Stimulated activated CD8-positive, alpha-beta memory T cell treated with anti-CD3 and anti-CD28 coated beads, Interleukin-7, amount 100 ng/mL, for 24 hours (primary cell): ENCODE measurements at regions not wholly inside any gene's neighbourhood (a gene's known extent, or its start where the extent isn't known, plus 50 kb on each side); places are given as distances from the start of the nearest gene placed in this dataset.

ENCODE experiments used
- DNase-seq: peaks from one replicate; pipeline ENCODE4 v3.0.0-alpha.2; 2020; ENCODE audit warnings: low read depth

DNA sequence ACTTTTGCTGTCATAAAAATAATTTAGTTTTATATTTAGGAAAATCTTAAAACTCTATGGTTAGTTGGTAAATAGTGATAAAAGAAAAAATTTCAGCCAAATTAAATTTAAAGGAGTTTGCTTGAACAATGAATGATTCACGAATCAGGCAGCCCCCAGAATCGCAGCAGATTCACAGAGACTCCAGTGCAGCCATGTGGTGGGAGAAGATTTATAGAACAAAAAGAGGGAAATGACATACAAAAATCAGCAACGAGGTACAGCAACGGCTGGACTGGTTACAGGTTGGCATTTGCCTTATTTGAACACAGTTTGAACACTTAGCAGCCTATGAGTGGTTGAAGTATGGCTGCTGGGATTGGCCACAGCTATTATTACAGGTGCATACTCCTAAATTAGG is 96.4 kb upstream of the MYCBP2 start:
- no peak for DNase-seq

DNA sequence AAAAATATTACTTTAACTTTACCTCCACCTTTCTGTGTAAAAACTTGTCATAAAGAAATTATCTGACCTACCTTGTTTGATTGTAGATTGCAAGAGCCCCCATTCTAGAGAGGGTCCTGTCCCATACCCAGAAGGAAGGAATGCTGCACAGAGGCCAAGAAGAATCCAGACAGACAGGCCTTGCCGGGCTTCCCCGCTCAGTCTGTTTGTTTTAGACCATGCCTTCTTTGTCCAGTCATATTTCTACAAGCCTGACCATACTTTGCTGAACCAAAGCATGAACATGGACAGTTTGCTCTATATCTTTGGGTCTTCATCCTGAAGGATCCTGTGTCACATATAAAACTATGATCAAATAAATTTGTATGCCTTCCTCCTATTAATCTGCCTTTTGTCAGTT is 95.8 kb upstream of the MYCBP2 start:
- no peak for DNase-seq

DNA sequence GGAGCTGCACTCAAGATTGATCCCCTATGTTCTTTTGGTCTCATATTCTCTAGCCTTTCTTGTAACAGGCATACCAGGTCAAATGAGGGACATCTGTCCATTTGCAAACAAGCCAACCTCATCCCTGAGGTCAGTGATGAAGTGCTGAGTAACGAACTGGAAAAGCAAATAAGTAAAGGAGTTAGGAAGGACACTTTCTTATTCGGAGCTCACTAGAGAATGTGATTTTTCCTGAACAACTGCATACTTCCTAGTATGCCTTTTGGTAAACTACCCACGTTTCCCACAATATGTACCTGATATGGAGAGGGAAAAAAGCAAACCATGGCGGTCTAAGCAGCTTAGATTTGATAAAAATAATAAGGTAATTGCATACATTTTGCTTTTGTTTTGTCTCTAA is 91.0 kb upstream of the MYCBP2 start:
- DNase-seq = no peak

DNA sequence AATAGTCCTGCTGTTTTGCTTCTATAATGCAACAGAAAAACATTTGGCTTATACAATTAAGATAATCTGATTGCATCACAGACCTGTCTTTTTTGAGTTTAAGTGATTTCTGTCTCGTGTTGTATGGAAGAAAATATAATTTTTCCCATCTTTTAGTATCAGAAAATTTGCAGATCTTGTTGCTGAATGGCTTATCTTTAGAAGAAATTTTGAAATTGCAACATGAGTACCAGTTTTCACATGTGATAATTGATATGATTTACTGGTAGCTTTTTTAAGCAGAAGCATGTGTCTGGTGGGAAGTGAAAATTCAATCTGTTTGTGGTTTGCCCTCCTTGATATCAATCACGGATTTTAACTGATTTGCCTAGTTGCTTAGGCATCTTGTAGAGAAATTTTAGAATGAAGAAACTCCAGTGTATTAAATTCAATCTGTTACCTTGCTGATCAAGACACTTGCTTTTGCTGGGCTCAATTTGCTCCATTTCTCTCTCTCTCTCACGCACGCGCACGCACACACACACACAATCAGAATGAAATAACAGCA is 89.8 kb upstream of the MYCBP2 start:
- DNase-seq = no peak

DNA sequence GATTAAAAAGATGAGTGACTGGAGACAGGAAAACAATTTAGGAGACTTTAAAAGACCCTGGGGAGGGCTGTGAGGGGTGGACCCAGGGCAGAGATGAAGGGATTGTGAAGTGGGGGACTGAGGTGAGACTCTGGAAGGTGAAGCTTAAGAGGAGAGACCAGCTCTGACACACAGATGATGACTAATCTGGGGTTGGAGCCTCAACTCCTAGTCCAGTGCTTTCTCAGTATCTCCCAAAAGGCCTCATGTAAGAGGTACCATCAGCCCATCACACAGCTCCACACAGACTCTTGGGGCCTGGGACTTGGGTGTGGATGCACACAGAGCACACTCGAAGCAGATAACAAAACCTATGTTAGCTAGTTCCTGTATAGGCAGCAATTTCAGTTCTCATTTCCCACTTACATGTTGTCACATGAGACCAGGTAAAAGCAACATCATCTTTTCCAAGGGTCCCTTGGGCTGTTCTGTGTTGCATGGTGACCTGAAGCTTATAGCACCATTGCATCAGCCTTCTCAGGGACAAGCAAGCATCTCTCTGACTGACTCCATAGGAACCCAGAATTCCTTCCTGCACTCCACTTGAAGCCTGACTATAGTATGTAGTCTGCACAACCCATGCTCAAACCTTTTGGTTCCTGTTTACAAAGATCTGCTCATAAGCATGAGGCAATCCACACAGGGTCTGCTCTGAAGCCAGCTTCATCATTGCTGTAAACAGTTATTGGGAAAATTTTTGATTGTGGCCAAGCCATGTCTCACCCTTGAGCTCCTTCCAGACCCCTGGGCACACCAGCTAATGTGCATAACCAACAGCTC is 88.6 kb upstream of the MYCBP2 start:
- DNase-seq = no peak

DNA sequence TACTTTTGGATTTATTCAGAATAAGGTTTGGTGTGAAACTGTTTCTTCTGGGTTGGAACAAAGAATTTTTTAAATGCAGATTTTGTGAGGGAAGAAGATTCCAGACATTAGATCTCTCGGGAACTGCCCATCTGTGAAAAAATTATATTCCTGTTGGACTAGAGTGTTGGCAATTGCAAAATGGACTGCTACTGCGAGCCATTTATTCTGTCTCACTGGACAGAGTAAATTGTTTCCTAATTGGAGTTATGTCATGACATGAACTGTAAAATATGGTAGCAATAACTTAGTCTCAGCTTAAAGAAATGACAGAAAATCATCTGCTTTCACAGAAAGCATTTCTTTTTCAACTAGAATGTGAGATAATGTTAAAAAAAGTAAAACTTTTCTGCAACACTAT is 86.0 kb upstream of the MYCBP2 start:
- no peak for DNase-seq

DNA sequence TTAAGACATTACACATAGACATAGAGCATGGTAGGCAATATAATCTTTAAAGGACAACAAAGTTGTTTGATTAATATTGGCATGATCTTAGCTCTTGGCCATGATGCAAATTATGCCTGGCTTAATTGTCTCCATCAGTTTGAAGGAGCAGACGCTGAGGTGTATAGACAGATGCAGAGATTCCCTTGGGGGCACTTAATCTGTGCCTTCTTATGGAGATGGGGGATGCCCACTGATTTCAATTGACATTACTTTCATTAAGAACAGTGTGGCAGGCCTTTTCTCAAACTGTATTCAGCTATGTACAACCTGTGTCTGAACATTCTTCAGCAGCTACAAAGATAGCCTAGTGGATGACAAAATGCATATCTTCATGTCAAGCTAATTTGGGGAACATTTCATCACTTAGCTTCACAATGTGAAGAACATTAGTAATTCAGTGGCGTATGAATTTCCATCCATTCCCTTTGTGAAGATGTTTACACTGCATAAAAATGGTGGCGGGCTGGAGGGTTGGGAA is 85.3 kb upstream of the MYCBP2 start:
- DNase-seq = no peak

DNA sequence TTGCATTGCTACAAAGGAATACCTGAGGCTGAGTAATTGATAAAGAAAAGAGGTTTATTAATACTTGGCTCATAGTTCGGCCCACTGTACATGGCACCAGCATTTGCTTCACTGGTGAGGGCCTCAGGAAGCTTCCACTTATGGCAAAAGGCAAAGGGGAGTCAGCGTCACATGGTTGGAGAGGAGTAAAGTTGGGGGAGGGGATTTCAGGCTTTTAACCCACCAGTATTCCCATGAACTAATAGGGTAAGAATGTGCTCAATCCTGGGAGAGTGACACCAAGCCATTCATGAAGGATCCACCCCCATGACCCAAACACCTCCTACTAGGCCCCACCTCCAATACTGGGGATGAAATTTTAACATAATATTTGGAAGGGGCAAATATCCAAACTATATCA is 82.5 kb upstream of the MYCBP2 start:
- no peak for DNase-seq

DNA sequence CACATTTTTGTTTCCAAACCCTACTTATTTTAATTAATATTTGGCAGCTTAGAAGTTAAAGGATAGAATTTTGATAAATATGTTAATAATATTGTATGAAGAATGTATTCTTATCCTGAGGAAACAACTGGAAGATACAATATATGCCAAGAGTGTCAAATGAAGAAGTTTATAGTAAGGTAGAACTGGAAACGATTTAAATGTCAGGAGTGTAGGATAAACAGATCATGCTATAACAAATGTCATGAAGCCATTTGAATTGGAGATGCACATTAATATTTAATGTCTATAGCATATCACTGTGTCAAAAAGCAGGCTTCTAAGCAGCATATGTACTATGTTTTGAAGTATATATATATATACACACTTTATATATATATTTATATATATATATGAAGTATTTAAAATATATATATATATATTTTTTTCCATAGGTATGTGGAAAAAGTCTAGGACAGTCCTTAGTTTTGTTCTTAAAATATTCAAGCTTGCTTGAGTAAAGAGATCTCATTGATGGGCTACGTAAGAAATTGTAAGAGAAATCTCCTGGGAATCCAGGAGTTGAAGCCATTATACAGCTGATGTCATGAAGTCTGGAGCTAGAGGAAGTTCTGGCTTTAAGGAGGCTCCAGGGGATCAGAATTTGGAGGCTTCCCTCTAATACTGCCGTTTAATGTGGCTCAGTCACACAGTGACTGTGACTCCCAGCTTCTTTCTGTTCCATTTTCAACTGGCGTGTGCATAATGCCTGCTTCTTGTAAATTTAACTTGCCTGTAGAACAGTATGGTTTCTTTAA is 79.9 kb upstream of the MYCBP2 start:
- DNase-seq = no peak

DNA sequence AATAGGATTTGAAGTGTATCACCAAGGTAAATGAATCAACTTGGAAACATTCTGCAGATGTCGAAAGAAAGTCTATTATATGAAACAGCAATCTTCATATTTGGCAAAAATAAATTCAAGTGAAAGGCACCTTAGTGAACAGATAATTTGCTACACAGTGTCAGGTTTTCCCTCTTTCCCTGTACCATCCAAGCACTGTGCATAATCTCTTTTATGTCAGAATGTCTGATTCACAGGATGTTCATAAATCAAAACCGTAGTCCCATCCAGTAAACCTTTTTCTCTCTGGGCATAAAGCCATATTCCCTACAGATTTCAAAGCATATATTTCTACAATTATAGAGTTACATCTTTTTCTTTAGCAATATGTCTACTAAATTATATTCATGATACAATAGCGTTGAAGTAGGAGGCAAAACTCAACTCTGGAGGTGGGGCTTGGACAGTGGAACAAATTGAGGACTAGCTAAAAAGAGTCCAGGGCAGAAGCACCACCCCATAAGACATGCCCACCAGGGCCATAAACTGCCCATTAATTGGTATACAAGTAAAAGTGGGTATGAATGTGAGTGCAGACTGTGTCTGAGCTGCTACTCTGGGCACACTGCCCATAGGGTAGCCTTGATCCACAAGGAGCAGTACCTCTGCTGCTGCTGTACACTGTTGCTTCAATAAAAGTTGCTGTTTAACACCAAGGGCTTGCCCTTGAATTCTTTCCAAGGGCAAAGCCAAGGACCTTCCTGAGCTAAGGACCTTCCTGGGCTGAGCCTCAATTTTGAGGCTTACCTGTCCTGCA is 72.1 kb upstream of the MYCBP2 start:
- DNase-seq = no peak

DNA sequence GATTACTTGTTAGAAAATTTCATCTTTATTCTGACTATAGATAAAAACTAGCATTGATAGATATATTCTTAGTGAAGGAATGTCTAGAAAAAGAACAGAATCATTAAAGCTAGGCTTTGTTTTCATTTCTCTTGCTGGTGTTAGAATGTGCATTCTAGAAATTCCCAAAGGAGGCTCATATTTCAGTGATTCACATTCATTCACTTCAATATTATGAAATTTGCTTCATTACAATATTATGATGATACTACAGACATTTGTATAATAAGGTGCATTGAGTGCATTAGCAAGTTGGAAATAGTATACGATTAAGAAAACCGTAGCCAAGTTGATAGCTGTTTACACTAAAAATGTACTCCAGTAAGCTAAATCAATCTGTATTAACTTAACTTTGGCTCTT is 70.7 kb upstream of the MYCBP2 start:
- no peak for DNase-seq

DNA sequence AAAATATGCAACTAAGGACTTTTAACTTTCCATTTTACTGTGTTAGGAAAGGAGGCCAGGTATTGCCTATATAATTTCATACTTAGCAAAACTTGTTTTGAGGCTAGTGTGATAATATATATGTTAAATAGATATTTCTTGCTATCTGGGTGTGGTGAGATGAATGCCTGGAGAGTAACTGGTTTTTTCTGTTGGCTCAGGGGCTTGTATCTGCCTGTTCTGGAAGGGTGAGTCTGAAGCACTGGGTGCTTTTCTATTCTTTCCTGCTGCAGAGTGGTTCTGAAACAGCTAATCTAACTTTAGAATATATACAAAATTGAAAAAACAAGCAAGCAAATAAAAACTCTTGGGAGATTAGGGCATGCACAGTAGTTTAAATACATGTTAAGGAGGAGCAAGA is 64.6 kb upstream of the MYCBP2 start:
- no peak for DNase-seq

DNA sequence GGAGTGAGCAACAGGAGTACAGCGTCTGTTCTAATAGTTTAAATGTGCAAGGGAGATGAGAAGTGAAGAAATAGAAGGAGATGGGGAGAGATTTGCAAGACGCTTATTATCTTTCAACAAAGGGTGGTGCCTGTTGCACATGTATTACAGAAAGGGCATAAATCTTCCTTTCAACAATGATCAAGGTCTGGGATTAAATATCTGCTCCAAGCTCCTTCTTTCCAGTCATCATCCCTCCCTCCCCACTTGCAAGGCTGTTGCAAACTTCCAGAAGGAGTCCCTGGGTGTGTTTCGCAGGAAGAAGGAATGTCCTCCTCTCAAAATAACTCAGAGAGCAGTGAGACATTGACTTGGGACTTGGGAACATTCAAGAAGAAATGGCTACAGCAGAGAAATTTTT is 63.5 kb upstream of the MYCBP2 start:
- no peak for DNase-seq

DNA sequence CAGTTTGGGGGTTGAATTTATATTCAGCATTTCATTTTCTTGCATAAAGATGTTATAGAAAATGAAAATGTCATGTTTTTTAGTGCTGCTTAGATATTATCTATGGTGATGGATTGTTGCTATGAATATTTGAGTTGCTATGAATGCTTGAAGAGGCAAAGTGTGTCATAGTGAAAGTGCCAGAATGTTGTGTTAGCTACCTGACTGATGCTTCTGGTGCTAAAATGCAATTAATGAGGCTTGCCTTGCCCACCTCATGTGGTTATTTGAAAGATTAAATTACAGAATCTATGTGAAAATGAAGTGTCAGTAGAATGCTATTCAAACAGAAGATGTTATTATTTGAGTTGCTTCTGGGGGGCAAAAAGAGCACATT is 62.7 kb upstream of the MYCBP2 start:
- no peak for DNase-seq

DNA sequence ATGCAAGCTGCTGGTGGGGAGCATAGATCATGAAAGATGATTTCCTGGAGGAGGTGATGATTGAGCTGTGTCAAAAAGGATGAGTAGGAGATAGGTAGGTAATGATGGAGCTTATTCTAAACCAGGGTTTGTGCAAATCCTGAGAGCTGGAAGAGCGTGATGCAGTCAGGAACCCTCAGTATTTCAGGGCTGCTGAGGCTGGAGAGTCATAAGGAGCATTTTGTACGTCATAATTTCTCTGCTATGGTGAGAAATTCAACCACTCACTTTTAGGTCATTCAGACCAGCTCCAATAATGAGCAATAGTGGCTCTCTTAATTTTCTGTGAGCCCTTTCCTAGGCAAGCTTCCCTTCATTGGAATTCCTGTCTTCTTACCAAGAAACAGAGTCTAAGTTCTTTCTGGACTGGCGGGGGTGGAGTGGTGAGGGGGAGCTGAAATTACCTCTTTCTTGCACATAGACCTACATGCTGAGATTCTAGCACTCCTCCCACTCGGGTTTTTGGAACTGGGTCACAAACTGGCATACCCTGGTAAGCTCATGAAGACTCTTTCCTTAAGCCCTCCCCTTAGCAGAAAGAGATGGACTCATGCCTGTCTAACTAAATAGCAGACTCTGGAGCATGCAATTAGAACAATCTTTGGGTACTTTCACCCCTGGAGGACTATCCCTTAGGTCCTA is 62.2 kb upstream of the MYCBP2 start:
- DNase-seq = no peak

DNA sequence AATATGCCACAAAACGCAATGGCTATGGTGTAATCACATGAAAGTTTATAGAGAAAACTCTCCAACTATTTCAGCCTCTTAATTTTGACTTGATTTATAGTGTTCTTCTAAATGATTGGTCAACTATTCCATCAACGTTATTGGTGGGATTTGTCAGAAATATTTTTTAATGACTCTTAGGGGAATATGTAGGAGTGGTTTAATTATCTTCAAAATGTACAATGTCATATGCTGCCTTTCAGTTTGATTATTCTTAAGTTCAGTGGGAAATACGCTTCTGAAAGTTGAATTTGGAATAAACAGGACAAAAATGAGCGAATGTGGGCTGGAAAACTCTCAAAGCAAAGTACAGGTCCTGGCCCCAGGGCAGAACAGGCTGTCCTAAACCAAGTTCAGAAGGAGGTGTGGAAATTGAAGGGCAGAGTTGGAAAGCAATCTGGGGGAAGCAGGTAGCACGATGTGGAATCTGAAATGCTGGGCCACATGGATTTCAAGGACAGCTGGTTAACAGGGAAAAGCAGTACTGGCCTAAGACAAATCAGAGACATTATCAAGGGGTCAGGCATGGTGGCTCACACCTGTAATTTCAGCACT is 60.8 kb upstream of the MYCBP2 start:
- no peak for DNase-seq

DNA sequence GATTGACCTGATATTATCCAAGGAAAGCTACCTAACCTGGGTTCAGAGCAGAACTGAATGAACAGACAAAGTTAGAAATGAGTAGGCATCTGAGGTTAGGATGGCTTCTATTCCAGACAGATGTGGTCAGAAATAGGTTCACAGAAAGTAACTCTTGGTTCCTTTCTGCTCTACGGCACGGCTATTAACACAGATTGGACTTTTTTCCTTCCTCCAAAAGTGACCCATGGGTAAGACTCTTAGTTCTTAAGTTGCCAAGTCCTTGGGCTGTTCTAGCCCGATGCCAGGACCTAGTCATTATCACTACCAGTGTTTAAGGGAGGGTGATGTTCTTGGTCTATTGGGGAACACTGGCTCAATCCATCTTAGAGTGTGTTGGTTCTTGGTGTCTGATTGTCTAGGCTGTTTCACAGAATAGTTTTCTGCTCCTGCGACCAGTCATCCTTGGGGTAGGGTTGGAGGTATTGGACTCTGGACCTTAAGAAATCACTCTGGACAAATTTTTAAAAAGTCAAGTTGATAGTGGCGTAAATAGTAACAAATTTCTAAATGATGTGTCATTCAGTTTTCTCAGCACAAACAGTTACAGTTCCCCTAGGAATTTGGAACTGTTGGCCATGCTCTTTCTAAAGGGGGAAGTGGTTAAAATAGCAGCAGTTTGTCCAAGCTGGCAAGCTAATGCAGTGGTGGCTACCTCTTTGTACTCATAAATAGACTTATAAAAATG is 60.1 kb upstream of the MYCBP2 start:
- DNase-seq = no peak

DNA sequence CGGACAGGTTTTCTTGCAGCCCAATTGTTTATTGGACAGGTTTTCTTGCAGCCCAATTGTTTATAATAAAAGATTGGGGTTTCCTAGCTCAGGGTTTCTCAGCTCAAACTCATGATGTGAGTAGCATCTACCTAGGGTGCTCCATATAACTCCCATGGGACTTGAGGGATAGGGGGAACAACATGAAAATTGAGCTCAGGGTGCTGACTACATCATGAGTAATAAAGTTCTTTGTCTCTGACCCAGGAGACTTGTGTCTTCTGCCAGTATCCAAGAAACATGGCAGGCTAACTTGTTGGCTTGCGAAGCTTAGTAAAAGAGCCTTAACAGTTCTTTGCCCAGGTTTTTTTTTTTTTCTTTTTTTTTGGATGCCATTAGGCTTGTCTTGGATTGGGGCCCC is 59.2 kb upstream of the MYCBP2 start:
- DNase-seq = no peak

DNA sequence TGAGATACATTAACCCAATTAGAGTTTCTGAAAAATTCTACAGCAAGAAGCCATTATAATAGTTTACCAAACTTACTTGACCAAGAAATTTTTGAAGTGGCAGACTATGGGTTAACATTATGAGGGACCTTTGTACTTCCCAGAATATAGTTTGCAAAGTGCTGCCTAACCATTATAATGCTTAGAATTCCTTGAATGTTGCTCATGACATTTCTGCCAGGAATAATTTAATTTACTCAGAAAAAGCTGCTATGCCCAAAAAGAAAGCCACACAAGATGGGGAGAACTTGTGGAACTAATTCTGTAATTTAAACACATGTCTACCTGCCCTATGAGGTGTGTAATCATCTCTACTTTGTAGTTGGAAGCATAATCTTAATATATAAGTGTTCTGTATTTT is 58.1 kb upstream of the MYCBP2 start:
- DNase-seq = no peak

DNA sequence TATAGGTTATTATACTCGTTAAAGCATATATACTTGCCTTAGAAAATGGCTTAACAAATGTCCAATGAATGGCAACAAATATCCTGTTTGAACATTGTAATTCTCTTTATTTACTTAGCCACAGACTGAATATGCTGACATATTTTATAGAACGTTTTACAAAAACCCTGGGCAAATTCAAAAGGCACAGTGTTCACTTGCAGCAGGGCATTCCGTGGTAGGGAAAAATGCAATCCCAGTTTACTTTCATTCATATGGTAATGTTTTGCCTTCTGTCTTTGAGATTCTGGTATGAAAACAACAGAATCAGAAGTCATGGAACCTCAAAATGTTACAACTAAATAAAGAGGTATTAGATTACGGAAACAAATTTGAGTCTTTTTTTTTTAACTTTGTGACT is 56.2 kb upstream of the MYCBP2 start:
- DNase-seq = no peak

DNA sequence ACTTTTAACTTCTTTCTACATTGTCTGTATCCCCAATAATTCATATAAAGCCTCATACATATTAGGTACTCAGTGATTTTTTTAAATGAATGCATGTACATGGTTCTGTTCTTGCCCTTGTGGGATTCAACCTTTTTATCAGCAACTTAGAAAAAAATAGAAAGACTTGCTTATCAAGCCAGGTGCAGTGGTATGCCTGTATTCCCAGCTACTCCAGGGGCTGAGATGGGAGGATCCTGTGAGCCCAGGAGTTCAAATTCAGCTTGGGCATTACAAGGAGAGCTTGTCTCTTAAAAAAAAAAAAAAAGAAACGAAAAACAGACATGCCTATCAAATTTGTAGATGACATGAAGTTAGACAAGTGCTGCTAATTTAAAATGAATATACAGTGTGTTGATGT is 54.2 kb upstream of the MYCBP2 start:
- no peak for DNase-seq
